ENCODE measurements at regions not wholly inside any gene's neighbourhood (a gene's known extent, or its start where the extent isn't known, plus 50 kb on each side); places are given as distances from the start of the nearest gene placed in this dataset.

DNA sequence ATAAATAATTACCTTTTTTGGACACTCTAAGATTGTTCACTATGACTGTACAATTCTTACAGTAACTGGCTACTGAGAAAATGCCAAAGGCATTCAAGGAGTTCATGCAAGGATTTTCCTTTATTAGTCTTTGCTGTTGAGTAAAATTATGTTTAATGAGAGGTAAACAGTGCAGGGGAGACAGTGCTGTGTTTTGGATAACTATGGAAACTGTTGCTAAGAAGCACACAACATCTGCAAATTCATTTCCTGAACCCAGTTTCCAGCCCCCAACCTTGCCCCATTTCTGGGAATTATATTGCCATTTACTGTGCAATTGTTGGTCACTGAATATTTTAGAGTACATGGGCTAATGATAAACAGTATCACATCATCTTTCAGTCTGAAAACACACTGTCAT lies 1005.8 kb downstream of the TRHDE start:
- TF ChIP-seq, protein P1, sequence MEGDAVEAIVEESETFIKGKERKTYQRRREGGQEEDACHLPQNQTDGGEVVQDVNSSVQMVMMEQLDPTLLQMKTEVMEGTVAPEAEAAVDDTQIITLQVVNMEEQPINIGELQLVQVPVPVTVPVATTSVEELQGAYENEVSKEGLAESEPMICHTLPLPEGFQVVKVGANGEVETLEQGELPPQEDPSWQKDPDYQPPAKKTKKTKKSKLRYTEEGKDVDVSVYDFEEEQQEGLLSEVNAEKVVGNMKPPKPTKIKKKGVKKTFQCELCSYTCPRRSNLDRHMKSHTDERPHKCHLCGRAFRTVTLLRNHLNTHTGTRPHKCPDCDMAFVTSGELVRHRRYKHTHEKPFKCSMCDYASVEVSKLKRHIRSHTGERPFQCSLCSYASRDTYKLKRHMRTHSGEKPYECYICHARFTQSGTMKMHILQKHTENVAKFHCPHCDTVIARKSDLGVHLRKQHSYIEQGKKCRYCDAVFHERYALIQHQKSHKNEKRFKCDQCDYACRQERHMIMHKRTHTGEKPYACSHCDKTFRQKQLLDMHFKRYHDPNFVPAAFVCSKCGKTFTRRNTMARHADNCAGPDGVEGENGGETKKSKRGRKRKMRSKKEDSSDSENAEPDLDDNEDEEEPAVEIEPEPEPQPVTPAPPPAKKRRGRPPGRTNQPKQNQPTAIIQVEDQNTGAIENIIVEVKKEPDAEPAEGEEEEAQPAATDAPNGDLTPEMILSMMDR (IDR thresholded peaks at IDR 0.05; ENCODE audit: low read length), result no peak
- no peak for TF ChIP-seq EZH2 (optimal IDR thresholded peaks at IDR 0.05; ENCODE audit: low read depth, low read length)

All from MM.1S (cell line).